Astrocyte (in vitro differentiated cells and primary cell): ENCODE measurements at regions not wholly inside any gene's neighbourhood (a gene's known extent, or its start where the extent isn't known, plus 50 kb on each side); places are given as distances from the start of the nearest gene placed in this dataset.

ENCODE experiments used
- DNase-seq: peaks from one replicate; pipeline ENCODE4 v3.0.0-alpha.2; 2010; ENCODE audit warnings: low read depth
- FAIRE-seq: peaks from 2 replicates; lab custom pipeline; 2011; peaks lifted over from hg19 to GRCh38; lab: Jason Lieb, UNC
- H2AFZ ChIP-seq: 2 replicates; pipeline ENCODE4 v1.6.0; 2012; ENCODE audit warnings: low read depth, low read length, inconsistent platforms
- H3K27ac ChIP-seq: 2 replicates; pipeline ENCODE4 v1.5.1; 2011; ENCODE audit warnings: low read depth, low read length, inconsistent platforms
- H3K27me3 ChIP-seq: 2 replicates; pipeline ENCODE4 v1.6.0; 2011; ENCODE audit warnings: low read length, inconsistent platforms; ENCODE audit not compliant: insufficient read depth
- H3K36me3 ChIP-seq: 2 replicates; pipeline ENCODE4 v1.5.1; 2011; ENCODE audit warnings: low read length, inconsistent platforms; ENCODE audit not compliant: insufficient read depth
- H3K4me1 ChIP-seq: 2 replicates; pipeline ENCODE4 v1.5.1; 2011; ENCODE audit warnings: low read length, inconsistent platforms; ENCODE audit not compliant: insufficient read depth
- H3K4me2 ChIP-seq: 2 replicates; pipeline ENCODE4 v1.6.0; 2012; ENCODE audit warnings: low read length, inconsistent platforms
- H3K4me3 ChIP-seq: 2 replicates; pipeline ENCODE4 v1.5.1; 2011; ENCODE audit warnings: low read depth, mild to moderate bottlenecking, low read length, inconsistent platforms; ENCODE audit not compliant: insufficient read depth
- H3K79me2 ChIP-seq: 2 replicates; pipeline ENCODE4 v1.6.0; 2012; ENCODE audit warnings: mild to moderate bottlenecking, low read length, inconsistent platforms; ENCODE audit not compliant: insufficient read depth
- H3K9ac ChIP-seq: 2 replicates; pipeline ENCODE4 v1.6.0; 2012; ENCODE audit warnings: mild to moderate bottlenecking, low read length, inconsistent platforms
- H3K9me3 ChIP-seq: 2 replicates; pipeline ENCODE4 v1.5.1; 2012; ENCODE audit warnings: low read depth, mild to moderate bottlenecking, low read length, inconsistent platforms; ENCODE audit not compliant: insufficient read depth
- H4K20me1 ChIP-seq: 2 replicates; pipeline ENCODE4 v1.6.0; 2012; ENCODE audit warnings: low read length, inconsistent platforms; ENCODE audit not compliant: insufficient read depth
- H3K27ac Mint-ChIP-seq: one replicate; pipeline ENCODE4 v1.8.0; 2021; ENCODE audit warnings: mild to moderate bottlenecking, mixed read lengths; ENCODE audit not compliant: unreplicated experiment
- H3K27me3 Mint-ChIP-seq: one replicate; pipeline ENCODE4 v1.8.0; 2021; ENCODE audit warnings: low read depth, mixed read lengths; ENCODE audit not compliant: unreplicated experiment
- H3K36me3 Mint-ChIP-seq: one replicate; pipeline ENCODE4 v1.8.0; 2021; ENCODE audit warnings: low read depth, mixed read lengths; ENCODE audit not compliant: unreplicated experiment
- H3K4me1 Mint-ChIP-seq: one replicate; pipeline ENCODE4 v1.8.0; 2021; ENCODE audit warnings: low read depth, mixed read lengths; ENCODE audit not compliant: unreplicated experiment
- H3K4me3 Mint-ChIP-seq: one replicate; pipeline ENCODE4 v1.8.0; 2021; ENCODE audit warnings: mild to moderate bottlenecking, moderate library complexity, mixed read lengths; ENCODE audit not compliant: unreplicated experiment
- H3K9me3 Mint-ChIP-seq: one replicate; pipeline ENCODE4 v1.8.0; 2021; ENCODE audit warnings: mild to moderate bottlenecking, mixed read lengths; ENCODE audit not compliant: unreplicated experiment
- CTCF ChIP-seq: IDR thresholded peaks from 2 replicates; pipeline ENCODE4 v1.5.1; 2011; ENCODE audit warnings: low read depth, mild to moderate bottlenecking, inconsistent platforms, low read length, moderate library complexity; ENCODE audit not compliant: insufficient read depth
- EZH2 ChIP-seq: IDR thresholded peaks from 2 replicates; pipeline ENCODE4 v1.6.1; 2012; ENCODE audit warnings: mild to moderate bottlenecking, low read length, inconsistent platforms; ENCODE audit not compliant: insufficient read depth

GRCh38 chr6:50289366-50289765, 239.6 kb upstream of the DEFB112 start:
- Histone ChIP-seq H3K4me1 (no peaks in the 10 kb centered on the region), H3K27me3 (no peaks in the 10 kb centered on the region), H3K9me3 (no peaks in the 10 kb centered on the region), H3K79me2 (no peaks in the 10 kb centered on the region), H3K27ac (no peak overlapping the region), H4K20me1 (no peaks in the 10 kb centered on the region), H3K4me2 (no peak overlapping the region), H2AFZ (no peak overlapping the region), H3K4me3 (no peak overlapping the region), H3K36me3 (no peaks in the 10 kb centered on the region), H3K9ac (no peak overlapping the region)
- H3K27ac Mint-ChIP-seq: no peak overlapping the region
- no peaks in the 10 kb centered on the region for H3K9me3 Mint-ChIP-seq
- no peaks in the 10 kb centered on the region for H3K4me1 Mint-ChIP-seq
- no peaks in the 10 kb centered on the region for H3K36me3 Mint-ChIP-seq
- H3K27me3 Mint-ChIP-seq: no peaks in the 10 kb centered on the region
- DNase-seq: no peak
- H3K4me3 Mint-ChIP-seq: no peak overlapping the region
- FAIRE-seq: no peak
- no peak for TF ChIP-seq EZH2
- TF ChIP-seq CTCF: no peak

- Mint-ChIP-seq H3K27me3 (no peaks in the 10 kb centered on the region), H3K4me3 (no peak overlapping the region), H3K27ac (no peak overlapping the region), H3K9me3 (no peaks in the 10 kb centered on the region), H3K4me1 (no peaks in the 10 kb centered on the region), H3K36me3 (no peaks in the 10 kb centered on the region)
- Histone ChIP-seq H3K9ac (no peak overlapping the region), H4K20me1 (no peaks in the 10 kb centered on the region), H3K4me2 (no peak overlapping the region), H3K27me3 (no peaks in the 10 kb centered on the region), H3K4me3 (no peak overlapping the region), H3K27ac (no peak overlapping the region), H3K79me2 (no peaks in the 10 kb centered on the region), H3K9me3 (no peaks in the 10 kb centered on the region), H3K36me3 (no peaks in the 10 kb centered on the region), H3K4me1 (no peaks in the 10 kb centered on the region), H2AFZ (no peak overlapping the region)
- FAIRE-seq (no peak), DNase-seq (no peak)
- no peak for TF ChIP-seq CTCF
- TF ChIP-seq EZH2: no peak
Observed at GRCh38 chr6:50301307-50301706, 251.6 kb upstream of the DEFB112 start.

GRCh38 chr6:50305660-50306059, 255.9 kb upstream of the DEFB112 start:
- H3K9me3 ChIP-seq: no peaks in the 10 kb centered on the region
- H3K27ac ChIP-seq: no peak overlapping the region
- FAIRE-seq: no peak
- no peaks in the 10 kb centered on the region for H3K79me2 ChIP-seq
- H3K4me1 Mint-ChIP-seq: no peaks in the 10 kb centered on the region
- no peaks in the 10 kb centered on the region for H3K4me1 ChIP-seq
- H3K9ac ChIP-seq: no peak overlapping the region
- H4K20me1 ChIP-seq: no peaks in the 10 kb centered on the region
- H3K4me2 ChIP-seq: no peak overlapping the region
- H3K36me3 Mint-ChIP-seq: no peaks in the 10 kb centered on the region
- no peak overlapping the region for H3K4me3 Mint-ChIP-seq
- H3K27me3 ChIP-seq: no peaks in the 10 kb centered on the region
- no peaks in the 10 kb centered on the region for H3K36me3 ChIP-seq
- H2AFZ ChIP-seq: no peak overlapping the region
- H3K9me3 Mint-ChIP-seq: no peaks in the 10 kb centered on the region
- DNase-seq: no peak
- H3K27ac Mint-ChIP-seq: no peak overlapping the region
- no peak for TF ChIP-seq EZH2
- TF ChIP-seq CTCF: no peak
- no peaks in the 10 kb centered on the region for H3K27me3 Mint-ChIP-seq
- no peak overlapping the region for H3K4me3 ChIP-seq
